ENCODE measurements at regions not wholly inside any gene's neighbourhood (a gene's known extent, or its start where the extent isn't known, plus 50 kb on each side); places are given as distances from the start of the nearest gene placed in this dataset.

DNA sequence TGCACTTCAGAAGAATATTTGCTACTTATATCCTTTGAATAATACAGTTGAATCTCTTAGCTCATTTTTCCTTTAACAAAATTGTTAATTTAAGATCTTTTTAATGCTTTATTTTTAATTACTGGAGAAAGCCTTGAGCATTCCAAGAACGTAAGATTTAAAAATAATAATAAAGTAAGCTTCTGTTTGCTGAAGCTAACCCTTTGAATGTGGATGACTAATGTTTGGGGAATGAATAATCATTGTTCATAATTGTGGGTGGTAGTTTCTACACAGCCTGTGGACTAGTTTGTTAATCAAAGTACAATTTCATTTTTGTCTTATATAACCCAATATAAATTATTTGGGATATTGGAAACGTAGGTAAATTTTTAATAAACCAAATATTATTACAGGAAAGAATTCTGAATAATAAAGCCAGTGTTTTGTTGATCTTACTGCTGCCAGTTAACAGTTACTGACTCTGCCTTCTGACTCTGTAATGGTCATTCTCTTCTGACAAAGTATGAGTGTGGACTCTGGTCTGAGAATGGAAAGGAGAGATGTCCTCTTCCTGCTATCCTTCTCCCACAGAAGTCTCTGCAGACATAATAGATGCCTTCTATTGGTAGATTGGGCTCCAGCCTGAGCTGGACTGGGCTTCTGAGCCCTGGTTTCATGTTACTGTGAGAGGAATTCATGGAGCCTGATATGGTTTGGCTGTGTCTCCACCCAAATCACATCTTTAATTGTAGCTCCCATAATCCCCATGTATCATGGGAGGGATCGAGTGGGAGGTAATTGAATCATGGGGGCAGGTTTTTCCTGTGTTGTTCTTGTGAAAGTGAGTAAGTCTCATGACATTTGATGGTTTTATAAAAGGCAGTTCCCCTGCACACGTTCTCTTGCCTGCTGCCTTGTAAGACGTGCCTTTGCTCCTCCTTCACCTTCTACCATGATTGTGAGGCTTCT is 292.7 kb upstream of the SLC39A10 start:
- Histone ChIP-seq H2AFZ (ENCODE audit: insufficient read depth, low read length, poor library complexity) (no peak overlapping the region), H3K27me3 (ENCODE audit: insufficient read depth, low read length) (no peaks in the 10 kb centered on the region), H3K79me2 (ENCODE audit: control insufficient read depth, insufficient read depth, low read length, poor library complexity) (no peaks in the 10 kb centered on the region), H3K9ac (ENCODE audit: low read length) (no peak overlapping the region), H3K4me2 (ENCODE audit: low read length) (no peak overlapping the region), H3K27ac (ENCODE audit: low read depth, low read length) (no peak overlapping the region), H3K4ac (ENCODE audit: low read depth, low read length) (no peak overlapping the region), H4K12ac (ENCODE audit: low read depth, low read length) (no peak overlapping the region), H4K91ac (ENCODE audit: low read depth, low read length) (no peak overlapping the region), H2BK12ac (ENCODE audit: low read length) (no peak overlapping the region), H2BK120ac (ENCODE audit: insufficient read depth, low read length, poor library complexity) (no peak overlapping the region), H3K4me3 (ENCODE audit: low read depth, low read length) (no peak overlapping the region), H3K23ac (ENCODE audit: low read length) (no peak overlapping the region), H3K79me1 (ENCODE audit: low read length) (no peaks in the 10 kb centered on the region), H3K18ac (ENCODE audit: low read length) (no peak overlapping the region), H3K9me3 (ENCODE audit: insufficient read depth, low read depth, low read length) (no peaks in the 10 kb centered on the region), H4K8ac (ENCODE audit: low read depth, low read length) (no peak overlapping the region), H3K4me1 (ENCODE audit: control insufficient read depth in 1 of 2, insufficient read depth in 2 of 2, low read length in 2 of 2) (no peaks in the 10 kb centered on the region), H3K14ac (ENCODE audit: low read length) (no peak overlapping the region), H2BK5ac (ENCODE audit: low read depth, low read length, poor library complexity) (no peak overlapping the region), H2AK5ac (ENCODE audit: low read length) (no peak overlapping the region), H3K36me3 (ENCODE audit: control insufficient read depth in 1 of 2, insufficient read depth in 2 of 2, low read length in 2 of 2) (no peaks in the 10 kb centered on the region)
- WGBS (ENCODE audit: extremely low coverage, insufficient coverage, insufficient read length): no CpG with 5 or more reads among the region's 5 CpGs
- DNase-seq: no peak

GRCh38 chr2:195363496-195363895 is 293.5 kb upstream of the SLC39A10 start:
- no peaks in the 10 kb centered on the region for H3K27me3 ChIP-seq (ENCODE audit: insufficient read depth, low read length)
- H4K8ac ChIP-seq (ENCODE audit: low read depth, low read length): no peak overlapping the region
- no peaks in the 10 kb centered on the region for H3K4me1 ChIP-seq (ENCODE audit: control insufficient read depth in 1 of 2, insufficient read depth in 2 of 2, low read length in 2 of 2)
- H4K12ac ChIP-seq (ENCODE audit: low read depth, low read length): no peak overlapping the region
- H3K36me3 ChIP-seq (ENCODE audit: control insufficient read depth in 1 of 2, insufficient read depth in 2 of 2, low read length in 2 of 2): no peaks in the 10 kb centered on the region
- no peak overlapping the region for H4K91ac ChIP-seq (ENCODE audit: low read depth, low read length)
- H3K23ac ChIP-seq (ENCODE audit: low read length): no peak overlapping the region
- no peaks in the 10 kb centered on the region for H3K79me1 ChIP-seq (ENCODE audit: low read length)
- no peak overlapping the region for H2AK5ac ChIP-seq (ENCODE audit: low read length)
- no peak overlapping the region for H2AFZ ChIP-seq (ENCODE audit: insufficient read depth, low read length, poor library complexity)
- DNase-seq: no peak
- H3K9ac ChIP-seq (ENCODE audit: low read length): no peak overlapping the region
- no peak overlapping the region for H3K4ac ChIP-seq (ENCODE audit: low read depth, low read length)
- no peak overlapping the region for H2BK12ac ChIP-seq (ENCODE audit: low read length)
- H3K4me2 ChIP-seq (ENCODE audit: low read length): no peak overlapping the region
- H3K18ac ChIP-seq (ENCODE audit: low read length): no peak overlapping the region
- H2BK5ac ChIP-seq (ENCODE audit: low read depth, low read length, poor library complexity): no peak overlapping the region
- WGBS (ENCODE audit: extremely low coverage, insufficient coverage, insufficient read length): no CpG with 5 or more reads among the region's 1 CpG
- H2BK120ac ChIP-seq (ENCODE audit: insufficient read depth, low read length, poor library complexity): no peak overlapping the region
- no peak overlapping the region for H3K14ac ChIP-seq (ENCODE audit: low read length)
- H3K4me3 ChIP-seq (ENCODE audit: low read depth, low read length): no peak overlapping the region
- no peak overlapping the region for H3K27ac ChIP-seq (ENCODE audit: low read depth, low read length)
- H3K79me2 ChIP-seq (ENCODE audit: control insufficient read depth, insufficient read depth, low read length, poor library complexity): no peaks in the 10 kb centered on the region
- no peaks in the 10 kb centered on the region for H3K9me3 ChIP-seq (ENCODE audit: insufficient read depth, low read depth, low read length)

GRCh38 chr2:195360242-195360641 is 296.8 kb upstream of the SLC39A10 start:
- Histone ChIP-seq H4K8ac (ENCODE audit: low read depth, low read length) (no peak overlapping the region), H3K18ac (ENCODE audit: low read length) (no peak overlapping the region), H3K4ac (ENCODE audit: low read depth, low read length) (no peak overlapping the region), H4K91ac (ENCODE audit: low read depth, low read length) (no peak overlapping the region), H2AK5ac (ENCODE audit: low read length) (no peak overlapping the region), H2BK120ac (ENCODE audit: insufficient read depth, low read length, poor library complexity) (no peak overlapping the region), H3K36me3 (ENCODE audit: control insufficient read depth in 1 of 2, insufficient read depth in 2 of 2, low read length in 2 of 2) (no peaks in the 10 kb centered on the region), H3K27me3 (ENCODE audit: insufficient read depth, low read length) (no peaks in the 10 kb centered on the region), H3K4me3 (ENCODE audit: low read depth, low read length) (no peak overlapping the region), H3K14ac (ENCODE audit: low read length) (no peak overlapping the region), H2AFZ (ENCODE audit: insufficient read depth, low read length, poor library complexity) (no peak overlapping the region), H3K79me2 (ENCODE audit: control insufficient read depth, insufficient read depth, low read length, poor library complexity) (no peaks in the 10 kb centered on the region), H3K9ac (ENCODE audit: low read length) (no peak overlapping the region), H2BK5ac (ENCODE audit: low read depth, low read length, poor library complexity) (no peak overlapping the region), H3K23ac (ENCODE audit: low read length) (no peak overlapping the region), H2BK12ac (ENCODE audit: low read length) (no peak overlapping the region), H3K4me1 (ENCODE audit: control insufficient read depth in 1 of 2, insufficient read depth in 2 of 2, low read length in 2 of 2) (no peaks in the 10 kb centered on the region), H3K9me3 (ENCODE audit: insufficient read depth, low read depth, low read length) (no peaks in the 10 kb centered on the region), H4K12ac (ENCODE audit: low read depth, low read length) (no peak overlapping the region), H3K4me2 (ENCODE audit: low read length) (no peak overlapping the region), H3K27ac (ENCODE audit: low read depth, low read length) (no peak overlapping the region), H3K79me1 (ENCODE audit: low read length) (no peaks in the 10 kb centered on the region)
- no peak for DNase-seq
- WGBS (ENCODE audit: extremely low coverage, insufficient coverage, insufficient read length): no CpG with 5 or more reads among the region's 1 CpG

- no peak overlapping the region for H3K18ac ChIP-seq (ENCODE audit: low read length)
- no peak overlapping the region for H3K27ac ChIP-seq (ENCODE audit: low read depth, low read length)
- H4K8ac ChIP-seq (ENCODE audit: low read depth, low read length): no peak overlapping the region
- H3K9me3 ChIP-seq (ENCODE audit: insufficient read depth, low read depth, low read length): no peaks in the 10 kb centered on the region
- no peak overlapping the region for H2BK120ac ChIP-seq (ENCODE audit: insufficient read depth, low read length, poor library complexity)
- no peak overlapping the region for H4K12ac ChIP-seq (ENCODE audit: low read depth, low read length)
- no peaks in the 10 kb centered on the region for H3K36me3 ChIP-seq (ENCODE audit: control insufficient read depth in 1 of 2, insufficient read depth in 2 of 2, low read length in 2 of 2)
- no peak overlapping the region for H2AFZ ChIP-seq (ENCODE audit: insufficient read depth, low read length, poor library complexity)
- H3K79me1 ChIP-seq (ENCODE audit: low read length): no peaks in the 10 kb centered on the region
- H3K23ac ChIP-seq (ENCODE audit: low read length): no peak overlapping the region
- no peak overlapping the region for H3K4me3 ChIP-seq (ENCODE audit: low read depth, low read length)
- no peak overlapping the region for H3K14ac ChIP-seq (ENCODE audit: low read length)
- no peak overlapping the region for H3K4me2 ChIP-seq (ENCODE audit: low read length)
- no peak overlapping the region for H4K91ac ChIP-seq (ENCODE audit: low read depth, low read length)
- H2BK5ac ChIP-seq (ENCODE audit: low read depth, low read length, poor library complexity): no peak overlapping the region
- no peak overlapping the region for H2BK12ac ChIP-seq (ENCODE audit: low read length)
- no peak overlapping the region for H3K9ac ChIP-seq (ENCODE audit: low read length)
- no CpG with 5 or more reads among the region's 7 CpGs for WGBS (ENCODE audit: extremely low coverage, insufficient coverage, insufficient read length)
- H3K4me1 ChIP-seq (ENCODE audit: control insufficient read depth in 1 of 2, insufficient read depth in 2 of 2, low read length in 2 of 2): no peaks in the 10 kb centered on the region
- no peaks in the 10 kb centered on the region for H3K27me3 ChIP-seq (ENCODE audit: insufficient read depth, low read length)
- no peak for DNase-seq
- no peak overlapping the region for H2AK5ac ChIP-seq (ENCODE audit: low read length)
- no peaks in the 10 kb centered on the region for H3K79me2 ChIP-seq (ENCODE audit: control insufficient read depth, insufficient read depth, low read length, poor library complexity)
- no peak overlapping the region for H3K4ac ChIP-seq (ENCODE audit: low read depth, low read length)
These were observed 297.8 kb upstream of the SLC39A10 start for GRCh38 chr2:195359043-195359735.

All from trophoblast cell (in vitro differentiated cells and primary cell).